H9 (cell line): ENCODE measurements at regions not wholly inside any gene's neighbourhood (a gene's known extent, or its start where the extent isn't known, plus 50 kb on each side); places are given as distances from the start of the nearest gene placed in this dataset.

ENCODE experiments used
- DNase-seq: peaks from one replicate; pipeline ENCODE4 v3.0.0-alpha.2; 2017
- H2AFZ ChIP-seq: one replicate; pipeline ENCODE4 v1.6.1; 2013; ENCODE audit warnings: mild to moderate bottlenecking, low read length, control low read depth, moderate library complexity
- H2AK5ac ChIP-seq: 2 replicates; pipeline ENCODE4 v1.6.1; 2013; ENCODE audit warnings: low read length, control low read depth, mixed read lengths; ENCODE audit not compliant: insufficient read length
- H2BK120ac ChIP-seq: one replicate; pipeline ENCODE4 v1.6.1; 2013; ENCODE audit warnings: low read depth, mild to moderate bottlenecking, low read length, control low read depth, inconsistent platforms; ENCODE audit not compliant: poor library complexity, severe bottlenecking
- H2BK12ac ChIP-seq: 2 replicates; pipeline ENCODE4 v1.6.1; 2013; ENCODE audit warnings: low read length, control low read depth, mixed read lengths, low read depth; ENCODE audit not compliant: insufficient read length
- H2BK15ac ChIP-seq: 2 replicates; pipeline ENCODE4 v1.6.1; 2013; ENCODE audit warnings: low read depth, low read length, control low read depth
- H2BK20ac ChIP-seq: one replicate; pipeline ENCODE4 v1.6.1; 2013; ENCODE audit warnings: low read depth, mild to moderate bottlenecking, low read length, control low read depth, inconsistent platforms; ENCODE audit not compliant: poor library complexity, severe bottlenecking
- H2BK5ac ChIP-seq: 2 replicates; pipeline ENCODE4 v1.6.1; 2013; ENCODE audit warnings: low read length, control low read depth, mixed read lengths; ENCODE audit not compliant: insufficient read length
- H3K14ac ChIP-seq: 2 replicates; pipeline ENCODE4 v1.6.1; 2013; ENCODE audit warnings: low read length, control low read depth; ENCODE audit not compliant: insufficient read depth
- H3K18ac ChIP-seq: 2 replicates; pipeline ENCODE4 v1.6.1; 2013; ENCODE audit warnings: low read depth, mild to moderate bottlenecking, mixed read lengths, low read length, control low read depth; ENCODE audit not compliant: insufficient read length
- H3K23ac ChIP-seq: 2 replicates; pipeline ENCODE4 v1.6.1; 2013; ENCODE audit warnings: low read length, control low read depth, mixed read lengths, low read depth; ENCODE audit not compliant: insufficient read length
- H3K23me2 ChIP-seq: 2 replicates; pipeline ENCODE4 v1.6.1; 2013; ENCODE audit warnings: low read depth, mild to moderate bottlenecking, mixed read lengths, low read length, control low read depth; ENCODE audit not compliant: insufficient read length, poor library complexity, severe bottlenecking
- H3K27ac ChIP-seq: 2 replicates; pipeline ENCODE4 v1.5.1; 2013; ENCODE audit warnings: low read length, control low read depth, mixed read lengths, low read depth; ENCODE audit not compliant: insufficient read length
- H3K27me3 ChIP-seq: 2 replicates; pipeline ENCODE4 v1.6.1; 2013; ENCODE audit warnings: low read length, control low read depth, inconsistent platforms; ENCODE audit not compliant: insufficient read depth
- H3K4ac ChIP-seq: 2 replicates; pipeline ENCODE4 v1.6.1; 2013; ENCODE audit warnings: low read depth, mild to moderate bottlenecking, control low read depth, inconsistent platforms, low read length, moderate library complexity
- H3K4me1 ChIP-seq: 2 replicates; pipeline ENCODE4 v1.6.1; 2013; ENCODE audit warnings: low read length, control low read depth, inconsistent platforms; ENCODE audit not compliant: insufficient read depth
- H3K4me2 ChIP-seq: 2 replicates; pipeline ENCODE4 v1.6.1; 2013; ENCODE audit warnings: low read length, control low read depth, mixed read lengths; ENCODE audit not compliant: insufficient read length, insufficient read depth
- H3K56ac ChIP-seq: 2 replicates; pipeline ENCODE4 v1.6.1; 2013; ENCODE audit warnings: low read depth, mild to moderate bottlenecking, mixed read lengths, low read length, control low read depth; ENCODE audit not compliant: insufficient read length
- H3K79me1 ChIP-seq: 2 replicates; pipeline ENCODE4 v1.6.1; 2013; ENCODE audit warnings: low read depth, mild to moderate bottlenecking, moderate library complexity, low read length, control low read depth, inconsistent platforms; ENCODE audit not compliant: insufficient read depth, poor library complexity, severe bottlenecking
- H3K79me2 ChIP-seq: 2 replicates; pipeline ENCODE4 v1.6.1; 2013; ENCODE audit warnings: low read length, control low read depth, inconsistent platforms; ENCODE audit not compliant: insufficient read depth
- H3K9ac ChIP-seq: 2 replicates; pipeline ENCODE4 v1.6.1; 2013; ENCODE audit warnings: low read length, control low read depth, mixed read lengths; ENCODE audit not compliant: insufficient read length; ENCODE audit errors: extremely low read depth
- H3K9me3 ChIP-seq: one replicate; pipeline ENCODE4 v1.6.1; 2013; ENCODE audit warnings: low read depth, low read length, inconsistent platforms; ENCODE audit not compliant: control insufficient read depth
- H3T11ph ChIP-seq: one replicate; pipeline ENCODE4 v1.6.1; 2013; ENCODE audit warnings: mild to moderate bottlenecking, low read length, control low read depth, inconsistent platforms
- H4K20me1 ChIP-seq: one replicate; pipeline ENCODE4 v1.6.1; 2013; ENCODE audit not compliant: control insufficient read depth, insufficient read length, insufficient read depth
- H4K5ac ChIP-seq: 2 replicates; pipeline ENCODE4 v1.6.1; 2013; ENCODE audit warnings: low read depth, mild to moderate bottlenecking, mixed read lengths, low read length, control low read depth; ENCODE audit not compliant: insufficient read length
- H4K8ac ChIP-seq: replicated peaks from 2 replicates; pipeline ENCODE4 v1.6.1; 2013; ENCODE audit warnings: low read length, control low read depth, mixed read lengths, low read depth; ENCODE audit not compliant: insufficient read length
- H4K91ac ChIP-seq: 2 replicates; pipeline ENCODE4 v1.6.1; 2013; ENCODE audit warnings: low read depth, mild to moderate bottlenecking, moderate library complexity, mixed read lengths, low read length, control low read depth; ENCODE audit not compliant: insufficient read length
- H3K27ac Mint-ChIP-seq, 3 experiments: 2 replicates in 2 of 3; 3 replicates in 1 of 3; pipeline ENCODE4 v1.8.0; 2020 to 2021; ENCODE audit warnings: mixed read lengths in 3 of 3, mild to moderate bottlenecking in 1 of 3, moderate library complexity in 1 of 3
- H3K27me3 Mint-ChIP-seq: 2 replicates; pipeline ENCODE4 v1.8.0; 2021; ENCODE audit warnings: low read depth, mild to moderate bottlenecking, moderate library complexity, mixed read lengths
- H3K36me3 Mint-ChIP-seq, 3 experiments: 2 replicates in 2 of 3; 3 replicates in 1 of 3; pipeline ENCODE4 v1.8.0; 2020 to 2021; ENCODE audit warnings: low read depth in 3 of 3, mixed read lengths in 3 of 3; ENCODE audit not compliant: insufficient read depth in 1 of 3
- H3K4me1 Mint-ChIP-seq, 2 experiments: 2 replicates each; pipeline ENCODE4 v1.8.0; 2020; ENCODE audit warnings: mixed read lengths in 2 of 2
- H3K4me3 Mint-ChIP-seq, 2 experiments: 2 replicates in 1 of 2; 3 replicates in 1 of 2; pipeline ENCODE4 v1.8.0; 2020 to 2021; ENCODE audit warnings: mild to moderate bottlenecking in 2 of 2, mixed read lengths in 2 of 2, moderate library complexity in 1 of 2
- H3K9me3 Mint-ChIP-seq, 2 experiments: 2 replicates in 1 of 2; 3 replicates in 1 of 2; pipeline ENCODE4 v1.8.0; 2020; ENCODE audit warnings: mild to moderate bottlenecking in 2 of 2, mixed read lengths in 2 of 2, moderate library complexity in 1 of 2
- WGBS: extraction: QIAGEN DNeasy Blood & Tissue Kit; methylation state at CpG from one replicate; pipeline ENCODE4 v1.1.7; 2013; ENCODE audit warnings: missing lambda C conversion rate, low lambda C conversion rate, mixed read lengths; ENCODE audit not compliant: insufficient read length; ENCODE audit errors: extremely low coverage; 5-methylcytosine and 5-hydroxymethylcytosine counted together
- TF ChIP-seq, protein P1 (sequence below): fragments of 200-600 bp; sonication (generic); conservative IDR thresholded peaks from 3 replicates; pipeline ENCODE4 v1.8.0; 2021; ENCODE audit warnings: antibody characterized with exemption, mild to moderate bottlenecking

DNA sequence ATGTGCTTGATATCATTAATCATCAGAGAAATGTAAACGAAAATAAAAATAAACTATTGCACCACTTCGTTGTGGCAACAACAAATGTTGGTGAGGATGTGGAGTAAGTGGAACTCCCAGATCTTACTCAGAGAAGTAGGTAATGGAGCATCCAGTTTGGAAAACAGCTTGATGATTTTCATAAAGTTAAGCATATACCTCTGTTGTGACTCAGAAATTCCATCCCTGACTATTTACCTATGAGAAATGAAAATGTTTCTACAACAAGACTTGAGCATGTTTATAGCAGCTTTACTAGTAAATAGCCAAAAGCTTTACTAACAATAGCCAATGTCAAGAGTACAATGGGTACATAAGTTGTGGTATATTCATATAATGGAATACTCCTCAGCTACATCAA lies 214.7 kb upstream of the NMUR2 start:
- Histone ChIP-seq H3K9me3 (no peaks in the 10 kb centered on the region), H2BK15ac (no peak overlapping the region), H3K4ac (no peak overlapping the region), H3K4me2 (no peak overlapping the region), H3K18ac (no peak overlapping the region), H4K91ac (no peak overlapping the region), H2AK5ac (no peak overlapping the region), H3K27me3 (no peaks in the 10 kb centered on the region), H2BK120ac (no peak overlapping the region), H3K9ac (no peak overlapping the region), H3K27ac (no peak overlapping the region), H3T11ph (no peak overlapping the region), H3K56ac (no peak overlapping the region), H3K23ac (no peak overlapping the region), H3K79me2 (no peaks in the 10 kb centered on the region), H2BK20ac (no peak overlapping the region), H4K20me1 (no peaks in the 10 kb centered on the region), H4K5ac (no peak overlapping the region), H4K8ac (no peak overlapping the region), H3K14ac (no peak overlapping the region), H3K23me2 (no peaks in the 10 kb centered on the region), H3K4me1 (peaks cover 2% of the 10 kb centered on the region; the same call in 1 of the 2 replicates), H3K79me1 (no peaks in the 10 kb centered on the region), H2AFZ (no peak overlapping the region), H2BK5ac (no peak overlapping the region), H2BK12ac (no peak overlapping the region)
- Mint-ChIP-seq H3K4me3 (no peak overlapping the region), H3K4me1 (peaks cover 8 to 10% of the 10 kb centered on the region in 2 experiments; a peak in 3 of 4 replicates), H3K27ac (no peak overlapping the region), H3K9me3 (no peaks in the 10 kb centered on the region), H3K27me3 (no peaks in the 10 kb centered on the region), H3K36me3 (no peaks in the 10 kb centered on the region)
- TF ChIP-seq, protein P1, sequence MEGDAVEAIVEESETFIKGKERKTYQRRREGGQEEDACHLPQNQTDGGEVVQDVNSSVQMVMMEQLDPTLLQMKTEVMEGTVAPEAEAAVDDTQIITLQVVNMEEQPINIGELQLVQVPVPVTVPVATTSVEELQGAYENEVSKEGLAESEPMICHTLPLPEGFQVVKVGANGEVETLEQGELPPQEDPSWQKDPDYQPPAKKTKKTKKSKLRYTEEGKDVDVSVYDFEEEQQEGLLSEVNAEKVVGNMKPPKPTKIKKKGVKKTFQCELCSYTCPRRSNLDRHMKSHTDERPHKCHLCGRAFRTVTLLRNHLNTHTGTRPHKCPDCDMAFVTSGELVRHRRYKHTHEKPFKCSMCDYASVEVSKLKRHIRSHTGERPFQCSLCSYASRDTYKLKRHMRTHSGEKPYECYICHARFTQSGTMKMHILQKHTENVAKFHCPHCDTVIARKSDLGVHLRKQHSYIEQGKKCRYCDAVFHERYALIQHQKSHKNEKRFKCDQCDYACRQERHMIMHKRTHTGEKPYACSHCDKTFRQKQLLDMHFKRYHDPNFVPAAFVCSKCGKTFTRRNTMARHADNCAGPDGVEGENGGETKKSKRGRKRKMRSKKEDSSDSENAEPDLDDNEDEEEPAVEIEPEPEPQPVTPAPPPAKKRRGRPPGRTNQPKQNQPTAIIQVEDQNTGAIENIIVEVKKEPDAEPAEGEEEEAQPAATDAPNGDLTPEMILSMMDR: no peak
- no CpG with 5 or more reads among the region's 2 CpGs for WGBS
- DNase-seq: no peak
